ENCODE measurements at regions not wholly inside any gene's neighbourhood (a gene's known extent, or its start where the extent isn't known, plus 50 kb on each side); places are given as distances from the start of the nearest gene placed in this dataset.

GRCh38 chr4:13903901-13904300, 276.4 kb upstream of the BOD1L1 start:
- H3K27me3 ChIP-seq (ENCODE audit: insufficient read depth, low read length), result no peaks in the 10 kb centered on the region
- H3K9me3 ChIP-seq (ENCODE audit: low read depth, low read length), result no peaks in the 10 kb centered on the region
- peak overlapping the region; percentile 52 for H2AFZ ChIP-seq (ENCODE audit: low read length)
- TF ChIP-seq CTCF (IDR thresholded peaks at IDR 0.05; ENCODE audit: extremely low read depth, low read depth, low read length), result no peak
- no peaks in the 10 kb centered on the region for H4K20me1 ChIP-seq (ENCODE audit: insufficient read depth, low read length)
- H3K36me3 ChIP-seq (ENCODE audit: insufficient read depth, low read length), result no peaks in the 10 kb centered on the region
- H3K27ac ChIP-seq (ENCODE audit: low read depth, low read length), result peak overlapping the region; percentile 93
- no peak overlapping the region for H3K4me2 ChIP-seq (ENCODE audit: insufficient read depth, low read length)
- DNase-seq (ENCODE audit: insufficient read length, low spot score, missing footprints), result no peak
- no peaks in the 10 kb centered on the region for H3K79me2 ChIP-seq (ENCODE audit: insufficient read depth, low read length)
- peaks cover 39% of the 10 kb centered on the region for H3K4me1 ChIP-seq (ENCODE audit: insufficient read depth, low read length)
- no peak overlapping the region for H3K4me3 ChIP-seq (ENCODE audit: insufficient read depth, low read length)

- Histone ChIP-seq H4K20me1 (ENCODE audit: insufficient read depth, low read length) (no peaks in the 10 kb centered on the region), H2AFZ (ENCODE audit: low read length) (no peak overlapping the region), H3K27me3 (ENCODE audit: insufficient read depth, low read length) (no peaks in the 10 kb centered on the region), H3K4me3 (ENCODE audit: insufficient read depth, low read length) (no peak overlapping the region), H3K36me3 (ENCODE audit: insufficient read depth, low read length) (no peaks in the 10 kb centered on the region), H3K9me3 (ENCODE audit: low read depth, low read length) (no peaks in the 10 kb centered on the region), H3K79me2 (ENCODE audit: insufficient read depth, low read length) (no peaks in the 10 kb centered on the region), H3K4me1 (ENCODE audit: insufficient read depth, low read length) (peaks cover 39% of the 10 kb centered on the region), H3K27ac (ENCODE audit: low read depth, low read length) (peak overlapping the region; percentile 93), H3K4me2 (ENCODE audit: insufficient read depth, low read length) (no peak overlapping the region)
- DNase-seq (ENCODE audit: insufficient read length, low spot score, missing footprints), result no peak
- TF ChIP-seq CTCF (IDR thresholded peaks at IDR 0.05; ENCODE audit: extremely low read depth, low read depth, low read length), result no peak
Observed at GRCh38 chr4:13905543-13905942, 278.0 kb upstream of the BOD1L1 start.

- no peak for DNase-seq (ENCODE audit: insufficient read length, low spot score, missing footprints)
- H3K27me3 ChIP-seq (ENCODE audit: insufficient read depth, low read length), result no peaks in the 10 kb centered on the region
- H3K4me3 ChIP-seq (ENCODE audit: insufficient read depth, low read length), result no peak overlapping the region
- no peaks in the 10 kb centered on the region for H4K20me1 ChIP-seq (ENCODE audit: insufficient read depth, low read length)
- no peaks in the 10 kb centered on the region for H3K36me3 ChIP-seq (ENCODE audit: insufficient read depth, low read length)
- H3K4me1 ChIP-seq (ENCODE audit: insufficient read depth, low read length), result peaks cover 39% of the 10 kb centered on the region
- no peak overlapping the region for H3K4me2 ChIP-seq (ENCODE audit: insufficient read depth, low read length)
- no peaks in the 10 kb centered on the region for H3K9me3 ChIP-seq (ENCODE audit: low read depth, low read length)
- peak overlapping the region; percentile 93 for H3K27ac ChIP-seq (ENCODE audit: low read depth, low read length)
- TF ChIP-seq CTCF (IDR thresholded peaks at IDR 0.05; ENCODE audit: extremely low read depth, low read depth, low read length), result no peak
- H2AFZ ChIP-seq (ENCODE audit: low read length), result no peak overlapping the region
- no peaks in the 10 kb centered on the region for H3K79me2 ChIP-seq (ENCODE audit: insufficient read depth, low read length)
Observed at GRCh38 chr4:13906727-13907126, 279.2 kb upstream of the BOD1L1 start.

GRCh38 chr4:13907255-13907751, 279.8 kb upstream of the BOD1L1 start:
- Histone ChIP-seq H4K20me1 (ENCODE audit: insufficient read depth, low read length) (no peaks in the 10 kb centered on the region), H3K9me3 (ENCODE audit: low read depth, low read length) (no peaks in the 10 kb centered on the region), H3K4me2 (ENCODE audit: insufficient read depth, low read length) (peak overlapping the region; percentile 38), H2AFZ (ENCODE audit: low read length) (no peak overlapping the region), H3K27ac (ENCODE audit: low read depth, low read length) (peak overlapping the region; percentile 93), H3K4me1 (ENCODE audit: insufficient read depth, low read length) (peaks cover 35% of the 10 kb centered on the region), H3K36me3 (ENCODE audit: insufficient read depth, low read length) (no peaks in the 10 kb centered on the region), H3K79me2 (ENCODE audit: insufficient read depth, low read length) (no peaks in the 10 kb centered on the region), H3K4me3 (ENCODE audit: insufficient read depth, low read length) (no peak overlapping the region), H3K27me3 (ENCODE audit: insufficient read depth, low read length) (no peaks in the 10 kb centered on the region)
- peak; percentile 59 for TF ChIP-seq CTCF (IDR thresholded peaks at IDR 0.05; ENCODE audit: extremely low read depth, low read depth, low read length)
- DNase-seq (ENCODE audit: insufficient read length, low spot score, missing footprints), result peak; percentile 54
